ENCODE measurements at regions not wholly inside any gene's neighbourhood (a gene's known extent, or its start where the extent isn't known, plus 50 kb on each side); places are given as distances from the start of the nearest gene placed in this dataset.

DNA sequence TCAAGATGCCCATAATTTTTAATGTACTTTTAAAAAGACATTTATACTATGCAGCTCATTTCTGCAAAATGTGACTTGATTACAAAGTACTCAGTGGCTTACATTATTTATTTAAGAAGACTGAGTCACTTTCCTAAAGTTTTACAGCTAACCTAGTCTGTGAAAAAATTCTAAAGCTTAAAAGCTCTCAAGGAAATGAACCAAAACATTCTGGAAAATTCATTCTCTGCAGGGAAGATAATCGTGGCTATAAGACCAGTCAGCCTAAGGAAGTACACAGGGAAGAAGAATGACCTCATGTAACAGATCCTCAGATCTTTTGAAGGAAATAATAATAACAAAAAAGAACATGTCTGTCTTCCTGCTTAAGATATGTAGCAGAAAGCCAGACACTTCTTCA is 232.1 kb upstream of the STK17B start:
- TF ChIP-seq YY1 (IDR thresholded peaks at IDR 0.05; ENCODE audit: insufficient read depth, insufficient read length) (no peak), ZNF274 (IDR thresholded peaks at IDR 0.05; ENCODE audit: low read depth, low read length) (no peak)
